ENCODE measurements at regions not wholly inside any gene's neighbourhood (a gene's known extent, or its start where the extent isn't known, plus 50 kb on each side); places are given as distances from the start of the nearest gene placed in this dataset.

DNA sequence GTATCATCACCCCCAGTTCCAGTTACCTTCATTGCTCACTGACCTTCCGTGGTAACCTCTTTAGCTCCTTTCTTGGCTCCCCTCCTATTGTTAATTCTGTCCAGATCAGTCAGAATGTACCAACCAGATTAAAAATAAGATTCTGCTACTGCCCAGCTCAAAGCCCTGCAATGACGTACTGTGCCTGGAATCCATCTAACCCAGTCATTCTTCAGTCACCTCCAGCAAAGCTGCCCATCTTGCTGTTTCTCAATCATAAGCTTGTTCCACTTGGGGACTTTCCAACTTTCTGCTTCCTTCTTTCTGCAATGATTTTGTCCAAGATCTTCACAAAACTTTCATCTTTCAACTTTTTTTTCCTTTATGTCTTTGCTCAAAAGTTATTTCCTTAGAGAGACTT lies 512.0 kb upstream of the ZNF385D start:
- ATAC-seq (no peak), DNase-seq (ENCODE audit: low spot score in 2 of 2) (no peak)
- H3K27ac Mint-ChIP-seq: no peak overlapping the region
- no peaks in the 10 kb centered on the region for H3K36me3 Mint-ChIP-seq
- peaks cover 0 to 14% of the 10 kb centered on the region in 2 donors for H3K9me3 Mint-ChIP-seq

DNA sequence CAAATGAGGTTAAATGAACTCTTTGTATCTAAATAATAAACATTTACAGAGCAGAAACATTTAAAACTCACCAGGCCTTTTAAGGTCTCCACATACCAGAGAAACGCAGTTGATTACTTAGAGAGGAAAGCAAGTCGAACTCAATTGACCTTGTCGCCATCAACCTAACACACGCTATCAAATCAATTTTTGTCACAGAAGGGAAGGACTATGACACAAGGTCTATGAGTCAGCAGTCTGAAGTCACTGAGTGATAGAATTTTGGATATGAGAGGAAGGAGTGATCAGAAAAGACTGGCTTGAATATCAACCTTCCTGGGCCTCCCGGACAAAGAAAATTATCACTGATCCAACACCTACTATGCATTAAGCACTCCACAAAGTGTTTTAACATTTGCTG lies 514.4 kb upstream of the ZNF385D start:
- ATAC-seq (no peak), DNase-seq (ENCODE audit: low spot score in 2 of 2) (no peak)
- H3K36me3 Mint-ChIP-seq: no peaks in the 10 kb centered on the region
- H3K9me3 Mint-ChIP-seq: peaks cover 0 to 14% of the 10 kb centered on the region in 2 donors
- no peak overlapping the region for H3K27ac Mint-ChIP-seq

DNA sequence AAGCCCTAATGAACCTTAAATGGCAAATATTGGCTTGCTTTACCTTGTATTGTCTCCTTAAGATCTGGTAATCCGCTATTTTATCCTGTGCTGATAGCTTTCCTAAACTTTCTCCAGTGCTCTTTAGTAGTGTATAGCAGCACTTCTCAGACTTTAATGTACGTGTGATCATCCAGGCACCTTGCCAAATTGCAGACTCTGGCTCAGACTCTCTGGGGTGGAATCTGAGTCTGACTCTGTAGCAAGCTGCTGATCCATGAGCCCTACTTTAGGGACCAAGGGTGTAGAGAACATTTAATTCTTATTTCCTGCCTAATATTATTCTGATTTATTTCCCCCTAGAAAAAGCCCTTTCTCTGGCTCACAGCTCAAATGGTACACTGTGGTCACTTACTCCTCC lies 518.8 kb upstream of the ZNF385D start:
- H3K36me3 Mint-ChIP-seq: no peaks in the 10 kb centered on the region
- no peak overlapping the region for H3K27ac Mint-ChIP-seq
- ATAC-seq: no peak
- H3K9me3 Mint-ChIP-seq: peaks cover 3 to 5% of the 10 kb centered on the region in 2 donors
- no peak for DNase-seq (ENCODE audit: low spot score in 2 of 2)

DNA sequence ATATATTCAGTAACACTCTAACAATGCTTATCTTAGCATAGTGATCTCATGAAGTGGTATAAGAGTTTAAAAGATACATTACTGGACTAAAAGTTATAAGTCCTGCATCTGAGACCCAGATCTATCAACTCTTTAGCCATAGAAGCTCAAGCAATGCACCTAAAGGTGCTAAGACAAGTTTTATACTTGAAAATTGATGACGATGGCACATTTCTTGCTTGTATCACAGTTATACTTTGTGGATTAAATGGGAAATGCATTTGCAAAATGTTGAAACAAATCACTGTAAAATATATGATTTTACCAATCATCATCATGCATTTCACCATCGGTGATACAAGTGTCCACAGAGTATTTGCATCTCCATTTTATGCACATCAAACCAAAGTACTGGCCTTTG lies 525.3 kb upstream of the ZNF385D start:
- no peak for ATAC-seq

DNA sequence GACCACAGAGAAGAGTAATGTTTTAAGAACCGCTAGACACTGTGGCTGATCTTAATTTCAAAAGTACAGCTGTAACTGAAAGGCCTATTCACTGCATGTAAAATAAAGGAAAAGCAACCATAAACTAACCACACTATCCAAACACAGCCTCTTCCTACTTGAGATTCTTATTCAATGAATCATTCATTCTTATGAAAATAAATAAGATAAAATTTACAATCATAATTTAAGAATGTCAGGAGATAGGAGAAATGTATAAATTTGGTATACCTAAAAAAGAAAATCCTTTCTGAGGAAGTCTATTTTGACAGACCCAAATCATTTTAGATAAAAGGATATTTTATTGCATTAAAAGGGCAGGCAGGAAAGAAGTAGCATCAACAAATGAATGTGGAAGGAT lies 533.5 kb upstream of the ZNF385D start:
- no peak for DNase-seq (ENCODE audit: low spot score in 2 of 2)
- H3K9me3 Mint-ChIP-seq: peaks cover 8 to 34% of the 10 kb centered on the region in 2 donors
- H3K36me3 Mint-ChIP-seq: peaks cover 0 to 7% of the 10 kb centered on the region in 2 donors
- no peak overlapping the region for H3K27ac Mint-ChIP-seq
- ATAC-seq: no peak

More for the DNA sequence above, 525.3 kb upstream of the ZNF385D start:
- Mint-ChIP-seq H3K9me3 (peaks cover 5 to 17% of the 10 kb centered on the region in 2 donors), H3K27ac (no peak overlapping the region), H3K36me3 (no peaks in the 10 kb centered on the region)
- no peak for DNase-seq (ENCODE audit: low spot score in 2 of 2)

DNA sequence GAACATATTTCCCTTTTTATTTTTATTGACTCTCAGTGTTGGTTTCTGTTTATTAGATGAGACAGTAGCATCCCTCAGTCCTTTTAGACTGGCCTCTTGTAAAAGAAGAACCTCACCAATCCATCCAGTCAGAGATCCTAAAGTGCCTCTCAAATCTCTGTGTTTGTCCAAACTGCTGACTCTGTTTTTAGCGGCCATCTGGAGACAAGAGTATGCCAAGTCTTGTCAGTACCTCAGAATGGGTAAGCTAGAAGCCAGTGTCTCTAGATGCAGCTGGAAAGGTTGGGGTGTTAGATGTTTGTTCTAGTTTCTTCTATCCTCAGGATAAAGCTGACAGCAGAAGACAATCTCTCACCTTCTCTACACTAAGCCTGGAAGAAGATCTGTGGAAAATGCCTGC lies 537.7 kb upstream of the ZNF385D start:
- DNase-seq (ENCODE audit: low spot score in 2 of 2) (no peak), ATAC-seq (no peak)
- Mint-ChIP-seq H3K36me3 (no peaks in the 10 kb centered on the region), H3K9me3 (peaks cover 0 to 16% of the 10 kb centered on the region in 2 donors), H3K27ac (no peak overlapping the region)

DNA sequence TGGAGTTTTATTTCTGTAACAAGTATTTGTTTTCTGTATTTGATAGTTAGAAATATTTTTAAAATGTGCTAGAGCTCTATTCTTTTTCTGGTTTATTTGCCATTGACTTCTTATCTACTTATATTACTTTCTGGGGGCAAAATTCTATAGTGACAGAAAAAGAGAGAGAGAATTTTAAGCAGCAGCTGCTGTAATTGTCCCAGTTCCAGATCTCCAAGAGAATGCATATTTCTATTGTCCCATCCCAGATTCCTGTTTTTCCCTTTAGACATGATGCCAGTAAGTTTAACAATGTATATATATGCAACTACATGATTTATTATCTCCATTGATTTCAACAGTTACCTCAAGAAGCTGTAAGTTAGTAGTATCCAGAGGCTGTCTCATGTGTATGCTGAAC lies 541.7 kb upstream of the ZNF385D start:
- H3K36me3 Mint-ChIP-seq: no peaks in the 10 kb centered on the region
- DNase-seq (ENCODE audit: low spot score in 2 of 2) (no peak), ATAC-seq (no peak)
- peaks cover 0 to 14% of the 10 kb centered on the region in 2 donors for H3K9me3 Mint-ChIP-seq
- no peak overlapping the region for H3K27ac Mint-ChIP-seq

DNA sequence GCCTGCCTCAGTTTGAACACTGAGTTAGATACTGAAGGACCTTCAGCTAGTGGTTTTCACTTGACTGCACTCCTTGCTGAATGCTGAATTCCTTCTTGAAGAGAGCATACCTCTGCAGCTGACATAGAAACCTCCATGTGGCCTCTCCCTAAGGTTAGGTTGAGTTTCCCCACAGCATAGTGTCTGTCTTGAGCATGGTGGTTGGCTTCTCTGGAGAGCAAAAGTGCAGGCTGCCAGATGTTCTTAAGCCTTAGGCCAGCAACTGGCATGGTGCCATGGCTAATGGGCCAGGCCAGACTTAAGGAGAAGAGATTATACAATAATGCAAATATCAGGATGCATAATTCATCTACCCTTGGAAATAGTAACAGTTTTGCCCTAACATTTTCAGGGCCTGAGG lies 545.6 kb upstream of the ZNF385D start:
- no peak for ATAC-seq
- DNase-seq (ENCODE audit: low spot score in 2 of 2): no peak
- H3K9me3 Mint-ChIP-seq: peaks cover 7 to 15% of the 10 kb centered on the region in 2 donors
- H3K27ac Mint-ChIP-seq: no peak overlapping the region
- H3K36me3 Mint-ChIP-seq: no peaks in the 10 kb centered on the region

DNA sequence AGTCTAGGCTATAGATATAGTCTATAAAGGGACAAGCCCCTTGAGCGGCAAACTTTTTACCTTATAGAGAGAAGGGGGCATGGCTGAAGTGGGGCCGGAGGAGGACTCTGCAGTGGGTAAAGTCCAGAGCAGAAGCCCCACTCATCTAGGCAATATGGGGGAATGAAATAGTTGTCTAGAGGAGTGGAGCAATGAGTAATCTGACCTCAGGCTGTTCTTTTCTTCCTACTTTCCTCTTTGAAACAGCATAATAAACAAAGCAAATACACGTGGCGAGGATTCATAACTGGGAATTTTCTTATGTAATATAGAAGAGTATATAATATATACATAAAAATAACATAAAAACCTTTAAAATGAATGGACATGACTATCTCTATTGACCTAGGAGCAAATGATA lies 546.4 kb upstream of the ZNF385D start:
- DNase-seq (ENCODE audit: low spot score in 2 of 2): no peak
- H3K36me3 Mint-ChIP-seq: no peaks in the 10 kb centered on the region
- H3K27ac Mint-ChIP-seq: no peak overlapping the region
- no peak for ATAC-seq
- H3K9me3 Mint-ChIP-seq: peaks cover 11 to 15% of the 10 kb centered on the region in 2 donors

DNA sequence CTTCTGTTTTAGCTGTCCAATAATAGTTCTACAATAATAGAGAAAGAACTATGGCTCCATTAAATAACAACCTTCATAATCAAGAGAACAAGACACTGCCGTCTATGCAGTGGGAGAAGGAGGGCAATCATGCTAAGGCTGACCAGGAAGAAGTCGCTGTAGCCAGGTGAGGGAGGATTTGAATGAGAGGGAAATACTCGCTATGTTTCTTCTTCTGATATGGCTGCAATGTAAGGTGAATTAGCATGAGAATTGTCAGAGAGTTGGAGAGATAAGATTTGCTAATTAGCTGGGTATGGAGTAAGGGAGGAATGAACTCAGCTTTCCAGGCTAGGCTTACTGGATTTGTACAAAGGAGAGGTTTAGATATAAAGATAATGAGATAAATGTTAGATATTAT lies 555.4 kb upstream of the ZNF385D start:
- Mint-ChIP-seq H3K36me3 (no peaks in the 10 kb centered on the region), H3K9me3 (peaks cover 8 to 15% of the 10 kb centered on the region in 2 donors), H3K27ac (no peak overlapping the region)
- no peak for DNase-seq (ENCODE audit: low spot score in 2 of 2)
- ATAC-seq: no peak

DNA sequence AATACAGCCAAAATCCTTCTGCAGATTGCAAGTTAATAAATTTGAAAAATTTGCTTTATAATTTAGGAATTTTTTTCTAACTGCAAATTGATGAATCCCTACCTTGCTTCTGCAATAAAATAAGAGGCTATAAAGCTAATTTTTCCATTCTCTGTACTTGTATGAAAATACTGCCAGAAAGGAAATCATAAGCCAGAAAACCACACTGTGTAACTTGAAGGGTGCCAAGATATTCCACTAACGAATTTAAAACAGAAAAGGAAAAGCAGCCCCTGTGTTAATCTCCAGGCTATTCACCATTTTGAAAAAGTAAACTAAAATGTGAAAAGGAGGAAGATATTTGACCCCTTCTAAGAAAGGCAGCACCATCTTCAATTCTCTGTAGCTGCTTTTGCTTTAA lies 557.9 kb upstream of the ZNF385D start:
- H3K27ac Mint-ChIP-seq: no peak overlapping the region
- DNase-seq (ENCODE audit: low spot score in 2 of 2) (no peak), ATAC-seq (no peak)
- peaks cover 0 to 6% of the 10 kb centered on the region in 2 donors for H3K36me3 Mint-ChIP-seq
- peaks cover 5 to 18% of the 10 kb centered on the region in 2 donors for H3K9me3 Mint-ChIP-seq

DNA sequence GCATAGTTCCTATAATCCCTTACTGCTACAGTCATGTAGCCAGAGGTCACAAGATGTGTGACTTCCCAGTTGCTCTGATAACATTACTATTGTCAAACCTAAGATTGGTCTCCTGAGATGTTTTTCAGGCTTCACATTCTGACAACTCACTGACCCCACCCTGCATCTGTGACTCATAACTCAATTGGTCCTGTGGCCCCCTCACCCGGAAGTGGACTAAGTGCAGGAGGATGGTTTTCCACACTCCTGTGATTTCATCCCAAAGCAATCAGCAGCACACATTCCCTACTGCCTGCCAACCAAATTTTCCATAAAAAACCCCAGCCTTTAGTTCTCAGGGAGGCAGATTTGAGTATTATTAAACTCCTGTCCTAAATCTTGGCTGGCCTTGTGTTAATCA lies 564.9 kb upstream of the ZNF385D start:
- DNase-seq (ENCODE audit: low spot score in 2 of 2): no peak
- no peak for ATAC-seq
- H3K27ac Mint-ChIP-seq: no peak overlapping the region
- peaks cover 14 to 21% of the 10 kb centered on the region in 2 donors for H3K9me3 Mint-ChIP-seq
- peaks cover 0 to 6% of the 10 kb centered on the region in 2 donors for H3K36me3 Mint-ChIP-seq

DNA sequence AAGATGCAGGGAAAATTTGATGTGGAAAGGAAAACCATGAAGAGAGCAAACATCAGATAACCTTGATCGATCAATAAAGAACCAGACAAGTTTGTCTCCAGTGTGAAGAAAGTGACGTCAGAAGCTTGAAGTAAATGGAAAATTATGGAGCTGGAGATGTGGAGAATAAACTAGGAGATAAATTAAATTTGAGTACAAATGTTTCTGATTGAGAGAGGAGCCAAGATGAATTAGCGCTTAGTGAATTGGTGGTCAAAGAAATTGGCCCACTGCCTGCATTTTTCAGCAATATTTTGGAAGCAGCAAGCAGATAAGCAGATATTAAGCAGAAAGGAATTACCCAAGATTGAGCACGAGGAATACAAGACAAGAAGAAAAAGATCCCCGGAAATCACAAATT lies 567.3 kb upstream of the ZNF385D start:
- Mint-ChIP-seq H3K36me3 (no peaks in the 10 kb centered on the region), H3K9me3 (peaks cover 8 to 26% of the 10 kb centered on the region in 2 donors), H3K27ac (no peak overlapping the region)
- ATAC-seq (no peak), DNase-seq (ENCODE audit: low spot score in 2 of 2) (no peak)

DNA sequence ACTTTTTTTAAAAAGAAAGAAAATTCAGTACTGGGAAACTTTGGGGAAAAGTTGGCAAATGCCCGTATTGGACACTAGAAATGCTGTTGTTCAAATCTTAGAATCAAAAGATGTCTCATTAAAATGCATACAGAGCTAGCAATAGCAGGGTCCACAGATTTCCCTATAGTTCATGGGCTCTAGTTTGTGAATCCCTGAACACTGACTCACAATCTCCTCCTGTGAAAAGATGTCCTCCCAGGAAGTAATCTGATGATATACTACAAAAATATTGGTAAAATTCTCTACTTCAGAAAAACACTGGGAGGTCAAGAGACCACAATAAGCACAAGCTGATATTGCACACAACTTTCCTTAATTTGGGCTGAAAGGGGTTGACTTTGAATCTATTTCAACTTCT lies 568.4 kb upstream of the ZNF385D start:
- no peaks in the 10 kb centered on the region for H3K36me3 Mint-ChIP-seq
- ATAC-seq: no peak

DNA sequence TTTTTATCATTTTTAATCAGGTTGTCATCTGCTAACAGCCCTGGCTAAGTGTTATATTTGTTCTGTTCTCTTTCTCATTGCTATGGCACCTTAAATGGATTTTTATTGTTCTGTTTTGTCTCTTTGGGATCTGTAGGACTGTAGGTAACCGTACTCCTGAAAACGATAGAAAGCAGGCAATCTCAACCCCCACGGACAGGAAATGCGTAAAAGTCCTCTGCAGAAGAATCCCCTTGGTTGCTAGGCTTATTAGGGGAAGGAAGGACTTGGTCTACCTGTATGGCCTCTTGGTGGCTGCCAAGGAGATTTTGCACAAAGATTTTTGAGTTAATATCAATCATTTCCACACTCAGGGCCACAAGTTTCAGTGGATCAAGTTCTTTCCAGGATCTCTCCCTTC lies 571.9 kb upstream of the ZNF385D start:
- ATAC-seq: no peak
- DNase-seq (ENCODE audit: low spot score in 2 of 2): no peak

More for the DNA sequence above, 568.4 kb upstream of the ZNF385D start:
- DNase-seq (ENCODE audit: low spot score in 2 of 2): no peak
- Mint-ChIP-seq H3K27ac (no peak overlapping the region), H3K9me3 (peaks cover 8 to 26% of the 10 kb centered on the region in 2 donors)

DNA sequence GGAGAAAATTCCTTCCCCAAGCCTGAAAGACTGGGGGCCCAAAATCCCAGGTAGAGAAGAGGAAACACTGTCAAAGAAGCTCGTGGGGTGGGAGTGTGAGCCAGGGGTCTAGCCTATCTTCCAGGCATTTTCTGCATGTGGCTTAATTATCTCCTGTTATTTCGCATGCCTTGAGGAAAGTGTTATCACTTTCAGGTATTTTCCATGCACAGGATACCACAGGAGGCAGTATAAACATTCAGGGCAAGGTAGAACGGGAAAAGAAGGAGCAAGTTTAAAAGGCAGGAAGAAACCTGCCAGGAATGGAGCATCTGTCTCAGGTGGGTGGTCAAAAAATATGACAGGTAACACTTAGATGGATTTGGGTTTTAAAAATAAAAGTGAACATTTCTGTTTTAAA lies 575.3 kb upstream of the ZNF385D start:
- no peaks in the 10 kb centered on the region for H3K36me3 Mint-ChIP-seq
- H3K9me3 Mint-ChIP-seq: peaks cover 14 to 24% of the 10 kb centered on the region in 2 donors
- no peak overlapping the region for H3K27ac Mint-ChIP-seq
- ATAC-seq: no peak
- DNase-seq (ENCODE audit: low spot score in 2 of 2): no peak

More for the DNA sequence above, 571.9 kb upstream of the ZNF385D start:
- Mint-ChIP-seq H3K27ac (no peak overlapping the region), H3K9me3 (peaks cover 6 to 22% of the 10 kb centered on the region in 2 donors), H3K36me3 (no peaks in the 10 kb centered on the region)

DNA sequence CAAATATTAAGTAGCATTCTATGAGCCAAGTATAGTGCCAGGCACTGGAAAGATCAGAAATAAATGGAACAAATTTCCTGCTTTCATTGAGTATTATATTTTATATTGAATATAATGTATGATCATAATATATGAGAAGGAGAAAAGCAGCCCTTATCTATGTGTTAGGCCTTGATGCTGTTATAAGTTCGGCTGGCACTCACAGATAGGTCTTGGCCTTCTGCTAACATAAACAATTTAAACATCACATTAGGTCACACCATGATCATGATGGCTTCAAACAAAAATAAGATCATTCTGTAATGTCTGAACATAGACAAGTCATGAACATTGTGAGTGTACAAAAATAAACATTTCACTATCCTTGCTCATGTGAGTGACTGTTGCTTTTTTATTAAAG lies 584.0 kb upstream of the ZNF385D start:
- ATAC-seq: no peak
- H3K9me3 Mint-ChIP-seq: peaks cover 4 to 10% of the 10 kb centered on the region in 2 donors
- no peak for DNase-seq (ENCODE audit: low spot score in 2 of 2)
- H3K27ac Mint-ChIP-seq: no peak overlapping the region
- H3K36me3 Mint-ChIP-seq: no peaks in the 10 kb centered on the region

DNA sequence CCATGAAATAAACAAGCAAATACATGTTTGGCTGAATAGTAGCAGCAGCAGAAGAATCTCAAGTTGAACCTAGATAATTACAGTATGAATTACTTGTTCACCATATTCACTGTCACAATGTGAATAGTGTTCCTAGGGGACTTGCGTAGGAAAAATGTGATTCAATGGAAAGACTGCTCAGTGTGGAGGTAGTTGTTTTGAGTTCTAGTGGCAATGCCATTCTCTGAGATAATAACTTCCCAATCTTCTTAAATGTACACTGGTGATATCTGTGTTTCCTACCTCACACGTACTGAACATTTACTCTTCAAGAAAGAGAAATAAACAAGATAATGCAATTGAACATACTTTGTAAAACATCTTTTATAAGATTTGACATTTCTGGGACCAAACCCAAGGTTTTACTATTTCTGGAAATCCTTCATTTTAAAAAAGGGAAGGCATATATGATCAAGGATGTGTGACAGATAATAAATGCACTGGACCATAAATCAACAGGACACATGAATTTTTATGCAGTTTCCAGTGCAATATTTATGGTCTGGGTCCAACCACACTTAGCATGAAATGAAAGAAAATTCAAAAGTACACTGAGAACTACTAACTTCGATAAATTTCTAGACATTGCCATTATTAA lies 598.3 kb upstream of the ZNF385D start:
- no peaks in the 10 kb centered on the region for H3K36me3 Mint-ChIP-seq
- no peak for DNase-seq (ENCODE audit: low spot score in 2 of 2)
- no peak for ATAC-seq
- no peak overlapping the region for H3K27ac Mint-ChIP-seq
- peaks cover 5 to 7% of the 10 kb centered on the region in 2 donors for H3K9me3 Mint-ChIP-seq

Measured in activated naive CD4-positive, alpha-beta T cell treated with anti-CD3 and anti-CD28 coated beads, Interleukin-2, amount 50 U/mL, for 72 hours (primary cell).